Endodermal cell (in vitro differentiated cells): ENCODE measurements at regions not wholly inside any gene's neighbourhood (a gene's known extent, or its start where the extent isn't known, plus 50 kb on each side); places are given as distances from the start of the nearest gene placed in this dataset.

Source experiments
- DNase-seq: peaks from one replicate; pipeline ENCODE4 v3.0.0-alpha.2; 2017
- H3K27ac ChIP-seq: 2 replicates; pipeline ENCODE4 v1.5.1; 2013; ENCODE audit warnings: mild to moderate bottlenecking, low read depth, low read length, moderate library complexity
- H3K27me3 ChIP-seq: 2 replicates; pipeline ENCODE4 v1.6.1; 2013; ENCODE audit warnings: mild to moderate bottlenecking, low read length, moderate library complexity; ENCODE audit not compliant: insufficient read depth, control insufficient read depth, poor library complexity, severe bottlenecking
- H3K36me3 ChIP-seq: 2 replicates; pipeline ENCODE4 v1.7.0; 2013; ENCODE audit warnings: mild to moderate bottlenecking, low read length, moderate library complexity; ENCODE audit not compliant: control insufficient read depth, insufficient read depth
- H3K4me1 ChIP-seq: one replicate; pipeline ENCODE4 v1.7.0; 2013; ENCODE audit warnings: low read length; ENCODE audit not compliant: control insufficient read depth, insufficient read depth
- H3K4me3 ChIP-seq: 2 replicates; pipeline ENCODE4 v1.5.1; 2013; ENCODE audit warnings: mild to moderate bottlenecking, low read length, moderate library complexity
- H3K9ac ChIP-seq: 2 replicates; pipeline ENCODE4 v1.6.1; 2013; ENCODE audit warnings: mild to moderate bottlenecking, low read length, moderate library complexity; ENCODE audit not compliant: poor library complexity, severe bottlenecking; ENCODE audit errors: extremely low read depth
- H3K9me3 ChIP-seq: 2 replicates; pipeline ENCODE4 v1.6.1; 2013; ENCODE audit warnings: mild to moderate bottlenecking, low read length, moderate library complexity; ENCODE audit not compliant: control insufficient read depth
- H3K27ac Mint-ChIP-seq: 2 replicates; pipeline ENCODE4 v1.8.0; 2020; ENCODE audit warnings: mixed read lengths
- H3K27me3 Mint-ChIP-seq: 2 replicates; pipeline ENCODE4 v1.8.0; 2021; ENCODE audit warnings: mild to moderate bottlenecking, mixed read lengths; ENCODE audit not compliant: insufficient read depth
- H3K36me3 Mint-ChIP-seq: 2 replicates; pipeline ENCODE4 v1.8.0; 2020; ENCODE audit warnings: low read depth, mixed read lengths
- H3K4me1 Mint-ChIP-seq: 2 replicates; pipeline ENCODE4 v1.8.0; 2020; ENCODE audit warnings: mixed read lengths
- H3K4me3 Mint-ChIP-seq: 2 replicates; pipeline ENCODE4 v1.8.0; 2020; ENCODE audit warnings: mild to moderate bottlenecking, moderate library complexity, mixed read lengths
- H3K9me3 Mint-ChIP-seq: 2 replicates; pipeline ENCODE4 v1.8.0; 2020; ENCODE audit warnings: mild to moderate bottlenecking, mixed read lengths
- CTCF ChIP-seq: fragments of 200-600 bp; sonication (generic); conservative IDR thresholded peaks from 2 replicates; pipeline ENCODE4 v1.5.0; 2021; ENCODE audit warnings: antibody characterized with exemption, mild to moderate bottlenecking
- WGBS, 2 experiments: methylation state at CpG; one replicate each; pipeline versions ENCODE4 v1.1.5 to v1.1.7; 2013; ENCODE audit warnings: missing lambda C conversion rate in 2 of 2, mixed read lengths in 1 of 2; ENCODE audit not compliant: insufficient coverage in 1 of 2, insufficient read length in 1 of 2; 5-methylcytosine and 5-hydroxymethylcytosine counted together

GRCh38 chr2:196245378-196246140 lies 74.2 kb upstream of the STK17B start:
- Histone ChIP-seq H3K27ac (no peak overlapping the region), H3K9me3 (no peaks in the 10 kb centered on the region), H3K4me1 (no peaks in the 10 kb centered on the region), H3K36me3 (no peaks in the 10 kb centered on the region), H3K9ac (no peak overlapping the region), H3K27me3 (no peaks in the 10 kb centered on the region), H3K4me3 (no peak overlapping the region)
- WGBS, 2 experiments = 87 to 90% methylated on average over 3 to 4 of the region's 4 CpGs
- Mint-ChIP-seq H3K4me3 (no peak overlapping the region), H3K9me3 (no peaks in the 10 kb centered on the region), H3K36me3 (no peaks in the 10 kb centered on the region), H3K4me1 (no peaks in the 10 kb centered on the region), H3K27ac (no peak overlapping the region), H3K27me3 (no peaks in the 10 kb centered on the region)
- DNase-seq = no peak
- TF ChIP-seq CTCF = no peak

GRCh38 chr2:196247114-196247975 lies 76.0 kb upstream of the STK17B start:
- no peaks in the 10 kb centered on the region for H3K9me3 ChIP-seq
- Mint-ChIP-seq H3K4me3 (no peak overlapping the region), H3K36me3 (peaks cover 2% of the 10 kb centered on the region), H3K27ac (no peak overlapping the region), H3K9me3 (no peaks in the 10 kb centered on the region), H3K4me1 (no peaks in the 10 kb centered on the region), H3K27me3 (no peaks in the 10 kb centered on the region)
- H3K9ac ChIP-seq = no peak overlapping the region
- H3K4me1 ChIP-seq = no peaks in the 10 kb centered on the region
- H3K36me3 ChIP-seq = no peaks in the 10 kb centered on the region
- WGBS, 2 experiments = 93 to 95% methylated on average over 2 to 8 of the region's 8 CpGs
- H3K27me3 ChIP-seq = no peaks in the 10 kb centered on the region
- no peak overlapping the region for H3K27ac ChIP-seq
- no peak for TF ChIP-seq CTCF
- DNase-seq = no peak
- H3K4me3 ChIP-seq = no peak overlapping the region

DNA sequence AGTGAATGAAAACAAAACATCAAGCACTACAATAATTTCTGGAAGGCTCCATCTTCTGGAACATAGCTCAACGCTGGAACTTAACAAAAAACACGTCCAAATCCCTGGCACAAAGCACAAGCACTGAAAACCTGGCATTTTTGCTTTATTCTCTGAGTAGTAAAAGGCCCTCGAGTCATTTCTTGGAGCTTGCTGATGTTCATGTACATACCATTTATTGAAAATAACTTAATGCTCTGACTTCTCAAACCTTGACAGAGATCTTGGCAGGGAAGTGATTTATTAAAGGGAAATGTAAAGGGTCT lies 76.5 kb upstream of the STK17B start:
- no peak overlapping the region for H3K27ac ChIP-seq
- H3K4me1 ChIP-seq = no peaks in the 10 kb centered on the region
- no peak for DNase-seq
- no peaks in the 10 kb centered on the region for H3K36me3 ChIP-seq
- WGBS, 2 experiments = 90 to 98% methylated on average over 3 of the region's 3 CpGs
- H3K4me3 ChIP-seq = no peak overlapping the region
- Mint-ChIP-seq H3K9me3 (no peaks in the 10 kb centered on the region), H3K4me1 (no peaks in the 10 kb centered on the region), H3K27ac (no peak overlapping the region), H3K36me3 (peaks cover 7% of the 10 kb centered on the region), H3K27me3 (no peaks in the 10 kb centered on the region), H3K4me3 (no peak overlapping the region)
- no peaks in the 10 kb centered on the region for H3K27me3 ChIP-seq
- H3K9ac ChIP-seq = no peak overlapping the region
- no peaks in the 10 kb centered on the region for H3K9me3 ChIP-seq
- no peak for TF ChIP-seq CTCF
